SK-N-SH treated with all-trans-retinoic acid at 6 μM for 48 hours (cell line): ENCODE measurements at regions not wholly inside any gene's neighbourhood (a gene's known extent, or its start where the extent isn't known, plus 50 kb on each side); places are given as distances from the start of the nearest gene placed in this dataset.

Experiments
- ATAC-seq: fragments of 200-7000 bp; cut with Tn5 transposase; 3 replicates; pipeline ENCODE4 v1.9.1; 2020; ENCODE audit warnings: mild to moderate bottlenecking, moderate library complexity
- ARNTL ChIP-seq: fragments of 450-650 bp; formaldehyde crosslinking; IDR thresholded peaks from 2 replicates; pipeline ENCODE4 v1.5.0; 2020; ENCODE audit warnings: low read depth, mild to moderate bottlenecking, moderate library complexity, borderline replicate concordance
- BACH2 ChIP-seq: fragments of 250-450 bp; sonication (Bioruptor Pico); IDR thresholded peaks from 2 replicates; pipeline ENCODE4 v1.9.0; 2021; ENCODE audit warnings: mild to moderate bottlenecking, borderline replicate concordance
- CSDC2 ChIP-seq: fragments of 250-450 bp; sonication (Bioruptor Pico); IDR thresholded peaks from 2 replicates; pipeline ENCODE4 v1.5.0; 2020; ENCODE audit warnings: mild to moderate bottlenecking, moderate library complexity
- ESRRG ChIP-seq: fragments of 250-450 bp; sonication (Bioruptor Pico); IDR thresholded peaks from 2 replicates; pipeline ENCODE4 v1.6.1; 2021; ENCODE audit warnings: mild to moderate bottlenecking
- GLIS3 ChIP-seq: fragments of 250-450 bp; sonication (Bioruptor Pico); IDR thresholded peaks from 2 replicates; pipeline ENCODE4 v1.5.0; 2020; ENCODE audit warnings: mild to moderate bottlenecking, moderate library complexity
- ISL1 ChIP-seq: fragments of 250-450 bp; sonication (Bioruptor Pico); IDR thresholded peaks from 2 replicates; pipeline ENCODE4 v2.1.2; 2022; ENCODE audit warnings: mild to moderate bottlenecking, moderate library complexity
- OSR1 ChIP-seq: fragments of 250-450 bp; sonication (Bioruptor Pico); IDR thresholded peaks from 2 replicates; pipeline ENCODE4 v1.8.0; 2022; ENCODE audit warnings: moderate library complexity, mild to moderate bottlenecking, inconsistent platforms
- POU6F1 ChIP-seq: fragments of 250-450 bp; sonication (Bioruptor Pico); IDR thresholded peaks from 2 replicates; pipeline ENCODE4 v1.8.0; 2021; ENCODE audit warnings: low read depth, mild to moderate bottlenecking, moderate library complexity, borderline replicate concordance
- PPARA ChIP-seq: fragments of 250-450 bp; sonication (Bioruptor Pico); IDR thresholded peaks from 2 replicates; pipeline ENCODE4 v1.5.0; 2020; ENCODE audit warnings: mild to moderate bottlenecking, borderline replicate concordance
- RARB ChIP-seq: fragments of 250-450 bp; sonication (Bioruptor Pico); IDR thresholded peaks from 2 replicates; pipeline ENCODE4 v1.8.0; 2021; ENCODE audit warnings: mild to moderate bottlenecking, moderate library complexity
- SNAI2 ChIP-seq: fragments of 250-450 bp; sonication (Bioruptor Pico); IDR thresholded peaks from 2 replicates; pipeline ENCODE4 v1.5.0; 2020; ENCODE audit warnings: mild to moderate bottlenecking, moderate library complexity
- TCF4 ChIP-seq: fragments of 250-450 bp; sonication (Bioruptor Pico); IDR thresholded peaks from 2 replicates; pipeline ENCODE4 v1.8.0; 2021; ENCODE audit warnings: mild to moderate bottlenecking, moderate library complexity, borderline replicate concordance
- TOX ChIP-seq: fragments of 250-450 bp; sonication (Bioruptor Pico); IDR thresholded peaks from 2 replicates; pipeline ENCODE4 v1.8.0; 2021; ENCODE audit warnings: mild to moderate bottlenecking, moderate library complexity, borderline replicate concordance
- ZFP3 ChIP-seq: fragments of 250-450 bp; sonication (Bioruptor Pico); IDR thresholded peaks from 2 replicates; pipeline ENCODE4 v1.5.0; 2020; ENCODE audit warnings: mild to moderate bottlenecking, moderate library complexity
- ZFP30 ChIP-seq: fragments of 450-650 bp; formaldehyde crosslinking; IDR thresholded peaks from 2 replicates; pipeline ENCODE4 v1.5.0; 2022; ENCODE audit warnings: mild to moderate bottlenecking, moderate library complexity
- ZNF565 ChIP-seq: fragments of 450-650 bp; formaldehyde crosslinking; conservative IDR thresholded peaks from 2 replicates; pipeline ENCODE4 v1.5.0; 2020; ENCODE audit warnings: low read depth, mild to moderate bottlenecking, moderate library complexity
- ZNF70 ChIP-seq: fragments of 450-650 bp; formaldehyde crosslinking; IDR thresholded peaks from 2 replicates; pipeline ENCODE4 v1.5.0; 2020; ENCODE audit warnings: mild to moderate bottlenecking, moderate library complexity
- ZNF8 ChIP-seq: fragments of 450-650 bp; formaldehyde crosslinking; IDR thresholded peaks from 2 replicates; pipeline ENCODE4 v1.5.0; 2020; ENCODE audit warnings: mild to moderate bottlenecking, moderate library complexity
- TF ChIP-seq, protein P1 (sequence below): fragments of 250-450 bp; sonication (Bioruptor Pico); IDR thresholded peaks from 2 replicates; pipeline ENCODE4 v1.5.0; 2020; ENCODE audit warnings: mild to moderate bottlenecking, moderate library complexity
- TF ChIP-seq, protein P2 (sequence below): fragments of 250-450 bp; sonication (Bioruptor Pico); IDR thresholded peaks from 2 replicates; pipeline ENCODE4 v1.8.0; 2020; ENCODE audit warnings: mild to moderate bottlenecking, moderate library complexity, borderline replicate concordance
- TF ChIP-seq, protein P3 (sequence below): fragments of 250-450 bp; sonication (Bioruptor Pico); IDR thresholded peaks from 2 replicates; pipeline ENCODE4 v1.5.1; 2020; ENCODE audit warnings: low read depth, mild to moderate bottlenecking, moderate library complexity
- TF ChIP-seq, protein P4 (sequence below): fragments of 250-450 bp; sonication (Bioruptor Pico); IDR thresholded peaks from 2 replicates; pipeline ENCODE4 v1.5.1; 2021; ENCODE audit warnings: mild to moderate bottlenecking, moderate library complexity

GRCh38 chr3:127342735-127343134, 54.9 kb upstream of the PRR20G start:
- TF ChIP-seq ZNF70 (CRISPR knock-in tag) (no peak), ARNTL (no peak), OSR1 (CRISPR knock-in tag) (no peak), RARB (CRISPR knock-in tag) (no peak), ZNF8 (no peak), GLIS3 (CRISPR knock-in tag) (no peak), ZNF565 (CRISPR knock-in tag) (no peak), ZFP3 (CRISPR knock-in tag) (no peak), SNAI2 (CRISPR knock-in tag) (no peak), ISL1 (CRISPR knock-in tag) (no peak), POU6F1 (no peak), ZFP30 (CRISPR knock-in tag) (no peak)
- TF ChIP-seq, protein P1, sequence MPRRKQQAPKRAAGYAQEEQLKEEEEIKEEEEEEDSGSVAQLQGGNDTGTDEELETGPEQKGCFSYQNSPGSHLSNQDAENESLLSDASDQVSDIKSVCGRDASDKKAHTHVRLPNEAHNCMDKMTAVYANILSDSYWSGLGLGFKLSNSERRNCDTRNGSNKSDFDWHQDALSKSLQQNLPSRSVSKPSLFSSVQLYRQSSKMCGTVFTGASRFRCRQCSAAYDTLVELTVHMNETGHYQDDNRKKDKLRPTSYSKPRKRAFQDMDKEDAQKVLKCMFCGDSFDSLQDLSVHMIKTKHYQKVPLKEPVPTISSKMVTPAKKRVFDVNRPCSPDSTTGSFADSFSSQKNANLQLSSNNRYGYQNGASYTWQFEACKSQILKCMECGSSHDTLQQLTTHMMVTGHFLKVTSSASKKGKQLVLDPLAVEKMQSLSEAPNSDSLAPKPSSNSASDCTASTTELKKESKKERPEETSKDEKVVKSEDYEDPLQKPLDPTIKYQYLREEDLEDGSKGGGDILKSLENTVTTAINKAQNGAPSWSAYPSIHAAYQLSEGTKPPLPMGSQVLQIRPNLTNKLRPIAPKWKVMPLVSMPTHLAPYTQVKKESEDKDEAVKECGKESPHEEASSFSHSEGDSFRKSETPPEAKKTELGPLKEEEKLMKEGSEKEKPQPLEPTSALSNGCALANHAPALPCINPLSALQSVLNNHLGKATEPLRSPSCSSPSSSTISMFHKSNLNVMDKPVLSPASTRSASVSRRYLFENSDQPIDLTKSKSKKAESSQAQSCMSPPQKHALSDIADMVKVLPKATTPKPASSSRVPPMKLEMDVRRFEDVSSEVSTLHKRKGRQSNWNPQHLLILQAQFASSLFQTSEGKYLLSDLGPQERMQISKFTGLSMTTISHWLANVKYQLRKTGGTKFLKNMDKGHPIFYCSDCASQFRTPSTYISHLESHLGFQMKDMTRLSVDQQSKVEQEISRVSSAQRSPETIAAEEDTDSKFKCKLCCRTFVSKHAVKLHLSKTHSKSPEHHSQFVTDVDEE (CRISPR knock-in tag), result no peak
- ATAC-seq, result no peak

- no peak for ATAC-seq
These were observed 52.3 kb upstream of the PRR20G start for GRCh38 chr3:127339928-127340861.

DNA sequence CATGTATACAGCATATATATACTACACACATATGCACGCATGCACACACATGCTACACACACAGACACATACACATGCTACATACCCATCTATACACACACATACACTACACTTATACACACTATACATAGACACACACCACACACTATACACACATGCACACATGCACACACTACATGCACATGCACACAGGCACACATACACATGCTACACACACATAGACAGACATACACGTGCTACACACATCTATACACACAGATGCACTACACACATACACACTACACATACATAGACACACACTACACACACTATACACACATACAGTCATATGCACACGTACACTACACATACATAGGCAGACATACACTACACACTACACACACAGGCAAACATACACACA, 51.2 kb upstream of the PRR20G start:
- ATAC-seq, result no peak

More at GRCh38 chr3:127339928-127340861, 52.3 kb upstream of the PRR20G start:
- TF ChIP-seq SNAI2 (CRISPR knock-in tag), result no peak
- TF ChIP-seq ZNF8, result no peak
- TF ChIP-seq, protein P2, sequence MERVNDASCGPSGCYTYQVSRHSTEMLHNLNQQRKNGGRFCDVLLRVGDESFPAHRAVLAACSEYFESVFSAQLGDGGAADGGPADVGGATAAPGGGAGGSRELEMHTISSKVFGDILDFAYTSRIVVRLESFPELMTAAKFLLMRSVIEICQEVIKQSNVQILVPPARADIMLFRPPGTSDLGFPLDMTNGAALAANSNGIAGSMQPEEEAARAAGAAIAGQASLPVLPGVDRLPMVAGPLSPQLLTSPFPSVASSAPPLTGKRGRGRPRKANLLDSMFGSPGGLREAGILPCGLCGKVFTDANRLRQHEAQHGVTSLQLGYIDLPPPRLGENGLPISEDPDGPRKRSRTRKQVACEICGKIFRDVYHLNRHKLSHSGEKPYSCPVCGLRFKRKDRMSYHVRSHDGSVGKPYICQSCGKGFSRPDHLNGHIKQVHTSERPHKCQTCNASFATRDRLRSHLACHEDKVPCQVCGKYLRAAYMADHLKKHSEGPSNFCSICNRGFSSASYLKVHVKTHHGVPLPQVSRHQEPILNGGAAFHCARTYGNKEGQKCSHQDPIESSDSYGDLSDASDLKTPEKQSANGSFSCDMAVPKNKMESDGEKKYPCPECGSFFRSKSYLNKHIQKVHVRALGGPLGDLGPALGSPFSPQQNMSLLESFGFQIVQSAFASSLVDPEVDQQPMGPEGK (CRISPR knock-in tag), result no peak
- TF ChIP-seq CSDC2, result no peak
- no peak for TF ChIP-seq ARNTL
- no peak for TF ChIP-seq ESRRG (CRISPR knock-in tag)
- no peak for TF ChIP-seq ZFP30 (CRISPR knock-in tag)
- no peak for TF ChIP-seq ZNF565 (CRISPR knock-in tag)
- TF ChIP-seq TCF4, result no peak
- TF ChIP-seq ISL1 (CRISPR knock-in tag), result no peak
- no peak for TF ChIP-seq RARB (CRISPR knock-in tag)
- TF ChIP-seq, protein P3, sequence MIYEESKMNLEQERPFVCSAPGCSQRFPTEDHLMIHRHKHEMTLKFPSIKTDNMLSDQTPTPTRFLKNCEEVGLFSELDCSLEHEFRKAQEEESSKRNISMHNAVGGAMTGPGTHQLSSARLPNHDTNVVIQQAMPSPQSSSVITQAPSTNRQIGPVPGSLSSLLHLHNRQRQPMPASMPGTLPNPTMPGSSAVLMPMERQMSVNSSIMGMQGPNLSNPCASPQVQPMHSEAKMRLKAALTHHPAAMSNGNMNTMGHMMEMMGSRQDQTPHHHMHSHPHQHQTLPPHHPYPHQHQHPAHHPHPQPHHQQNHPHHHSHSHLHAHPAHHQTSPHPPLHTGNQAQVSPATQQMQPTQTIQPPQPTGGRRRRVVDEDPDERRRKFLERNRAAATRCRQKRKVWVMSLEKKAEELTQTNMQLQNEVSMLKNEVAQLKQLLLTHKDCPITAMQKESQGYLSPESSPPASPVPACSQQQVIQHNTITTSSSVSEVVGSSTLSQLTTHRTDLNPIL (CRISPR knock-in tag), result no peak
- TF ChIP-seq TOX (CRISPR knock-in tag), result no peak

More for the DNA sequence above, 51.2 kb upstream of the PRR20G start:
- TF ChIP-seq BACH2, result no peak
- TF ChIP-seq, protein P2 (CRISPR knock-in tag), result no peak
- TF ChIP-seq PPARA (CRISPR knock-in tag), result no peak
- TF ChIP-seq ESRRG (CRISPR knock-in tag), result no peak
- TF ChIP-seq RARB (CRISPR knock-in tag), result no peak
- TF ChIP-seq ARNTL, result no peak
- TF ChIP-seq, protein P4, sequence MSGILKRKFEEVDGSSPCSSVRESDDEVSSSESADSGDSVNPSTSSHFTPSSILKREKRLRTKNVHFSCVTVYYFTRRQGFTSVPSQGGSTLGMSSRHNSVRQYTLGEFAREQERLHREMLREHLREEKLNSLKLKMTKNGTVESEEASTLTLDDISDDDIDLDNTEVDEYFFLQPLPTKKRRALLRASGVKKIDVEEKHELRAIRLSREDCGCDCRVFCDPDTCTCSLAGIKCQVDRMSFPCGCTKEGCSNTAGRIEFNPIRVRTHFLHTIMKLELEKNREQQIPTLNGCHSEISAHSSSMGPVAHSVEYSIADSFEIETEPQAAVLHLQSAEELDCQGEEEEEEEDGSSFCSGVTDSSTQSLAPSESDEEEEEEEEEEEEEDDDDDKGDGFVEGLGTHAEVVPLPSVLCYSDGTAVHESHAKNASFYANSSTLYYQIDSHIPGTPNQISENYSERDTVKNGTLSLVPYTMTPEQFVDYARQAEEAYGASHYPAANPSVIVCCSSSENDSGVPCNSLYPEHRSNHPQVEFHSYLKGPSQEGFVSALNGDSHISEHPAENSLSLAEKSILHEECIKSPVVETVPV (CRISPR knock-in tag), result no peak
- TF ChIP-seq TCF4, result no peak
- no peak for TF ChIP-seq POU6F1
- TF ChIP-seq SNAI2 (CRISPR knock-in tag), result no peak
- no peak for TF ChIP-seq ZNF565 (CRISPR knock-in tag)
